ENCODE measurements at regions not wholly inside any gene's neighbourhood (a gene's known extent, or its start where the extent isn't known, plus 50 kb on each side); places are given as distances from the start of the nearest gene placed in this dataset.
"Not testable (repeated sequence)": the region's sequence is repeated elsewhere in the genome, so short reads cannot be mapped to it uniquely, and the experiment has no call there.

- Mint-ChIP-seq H3K27me3 (peaks cover 0 to 16% (median 4%) of the 10 kb centered on the region in 3 donors), H3K36me3 (no peaks in the 10 kb centered on the region), H3K4me1 (no peaks in the 10 kb centered on the region), H3K9me3 (peaks cover 0 to 1% (median 0%) of the 10 kb centered on the region in 7 donors), H3K27ac (no peak overlapping the region), H3K4me3 (no peak overlapping the region)
- ATAC-seq (ENCODE audit: low read depth in 2 of 2) (no peak), DNase-seq (no peak)
Measured at GRCh38 chr9:7510199-7510598, 289.4 kb downstream of the DMAC1 start.

GRCh38 chr9:7509576-7510145 is 289.9 kb downstream of the DMAC1 start:
- DNase-seq (no peak), ATAC-seq (ENCODE audit: low read depth in 2 of 2) (no peak)
- peaks cover 0 to 1% (median 0%) of the 10 kb centered on the region in 7 donors for H3K9me3 Mint-ChIP-seq
- H3K4me1 Mint-ChIP-seq, result no peaks in the 10 kb centered on the region
- peaks cover 2 to 21% (median 7%) of the 10 kb centered on the region in 3 donors for H3K27me3 Mint-ChIP-seq
- no peak overlapping the region for H3K27ac Mint-ChIP-seq
- no peaks in the 10 kb centered on the region for H3K36me3 Mint-ChIP-seq
- no peak overlapping the region for H3K4me3 Mint-ChIP-seq

- no peaks in the 10 kb centered on the region for H3K4me1 Mint-ChIP-seq
- no peak overlapping the region for H3K27ac Mint-ChIP-seq
- H3K36me3 Mint-ChIP-seq, result no peaks in the 10 kb centered on the region
- ATAC-seq (ENCODE audit: low read depth in 2 of 2) (no peak), DNase-seq (no peak)
- H3K4me3 Mint-ChIP-seq, result no peak overlapping the region
- H3K9me3 Mint-ChIP-seq, result peaks cover 0 to 1% (median 0%) of the 10 kb centered on the region in 7 donors
- H3K27me3 Mint-ChIP-seq, result peaks cover 7 to 25% (median 12%) of the 10 kb centered on the region in 3 donors
Measured at GRCh38 chr9:7508516-7508915, 291.1 kb downstream of the DMAC1 start.

GRCh38 chr9:7507566-7508270 is 291.9 kb downstream of the DMAC1 start:
- ATAC-seq (ENCODE audit: low read depth in 2 of 2), result no peak
- no peaks in the 10 kb centered on the region for H3K36me3 Mint-ChIP-seq
- no peak overlapping the region for H3K27ac Mint-ChIP-seq
- peaks cover 7 to 20% (median 12%) of the 10 kb centered on the region in 3 donors for H3K27me3 Mint-ChIP-seq
- DNase-seq, result no peak
- H3K4me3 Mint-ChIP-seq, result no peak overlapping the region
- no peaks in the 10 kb centered on the region for H3K4me1 Mint-ChIP-seq
- H3K9me3 Mint-ChIP-seq, result peaks cover 0 to 1% (median 0%) of the 10 kb centered on the region in 7 donors

- Mint-ChIP-seq H3K4me3 (peak overlapping the region in 1 of 8 donors; percentile 32), H3K4me1 (no peaks in the 10 kb centered on the region), H3K36me3 (no peaks in the 10 kb centered on the region), H3K27me3 (peaks cover 7 to 13% (median 11%) of the 10 kb centered on the region in 3 donors), H3K27ac (no peak overlapping the region), H3K9me3 (peaks cover 0 to 1% (median 0%) of the 10 kb centered on the region in 7 donors)
- ATAC-seq (ENCODE audit: low read depth in 2 of 2) (no peak), DNase-seq (no peak)
Measured at GRCh38 chr9:7507026-7507425, 292.6 kb downstream of the DMAC1 start.

GRCh38 chr9:7500521-7500920 is 299.1 kb downstream of the DMAC1 start:
- Mint-ChIP-seq H3K9me3 (peaks cover 0 to 12% (median 0%) of the 10 kb centered on the region in 7 donors), H3K36me3 (no peaks in the 10 kb centered on the region), H3K4me1 (no peaks in the 10 kb centered on the region), H3K4me3 (no peak overlapping the region), H3K27ac (no peak overlapping the region), H3K27me3 (peaks cover 11 to 27% (median 19%) of the 10 kb centered on the region in 3 donors)
- DNase-seq (no peak), ATAC-seq (ENCODE audit: low read depth in 2 of 2) (no peak)

- H3K4me1 Mint-ChIP-seq, result no peaks in the 10 kb centered on the region
- H3K27ac Mint-ChIP-seq, result no peak overlapping the region
- H3K4me3 Mint-ChIP-seq, result no peak overlapping the region
- H3K9me3 Mint-ChIP-seq, result peaks cover 0 to 4% (median 0%) of the 10 kb centered on the region in 7 donors
- no peaks in the 10 kb centered on the region for H3K36me3 Mint-ChIP-seq
- no peak for ATAC-seq (ENCODE audit: low read depth in 2 of 2)
- no peak for DNase-seq
- H3K27me3 Mint-ChIP-seq, result peaks cover 0 to 8% (median 4%) of the 10 kb centered on the region in 3 donors
Measured at GRCh38 chr9:7491641-7492040, 307.9 kb downstream of the DMAC1 start.

GRCh38 chr9:7490317-7491108 is 309.1 kb downstream of the DMAC1 start:
- H3K27me3 Mint-ChIP-seq, result peaks cover 0 to under 1% (median under 1%) of the 10 kb centered on the region in 3 donors
- no peak for DNase-seq
- no peaks in the 10 kb centered on the region for H3K4me1 Mint-ChIP-seq
- no peaks in the 10 kb centered on the region for H3K36me3 Mint-ChIP-seq
- no peak overlapping the region for H3K4me3 Mint-ChIP-seq
- H3K9me3 Mint-ChIP-seq, result peaks cover 0 to 2% (median 0%) of the 10 kb centered on the region in 7 donors
- no peak overlapping the region for H3K27ac Mint-ChIP-seq
- ATAC-seq (ENCODE audit: low read depth in 2 of 2), result no peak

GRCh38 chr9:7489036-7489435 is 310.5 kb downstream of the DMAC1 start:
- H3K27me3 Mint-ChIP-seq, result no peaks in the 10 kb centered on the region
- H3K9me3 Mint-ChIP-seq, result peaks cover 0 to 2% (median 0%) of the 10 kb centered on the region in 7 donors
- no peaks in the 10 kb centered on the region for H3K4me1 Mint-ChIP-seq
- H3K4me3 Mint-ChIP-seq, result no peak overlapping the region
- DNase-seq (no peak), ATAC-seq (ENCODE audit: low read depth in 2 of 2) (no peak)
- H3K36me3 Mint-ChIP-seq, result no peaks in the 10 kb centered on the region
- H3K27ac Mint-ChIP-seq, result no peak overlapping the region

GRCh38 chr9:7484014-7484413 is 315.6 kb downstream of the DMAC1 start:
- not testable (repeated sequence) for H3K27ac Mint-ChIP-seq; H3K36me3 Mint-ChIP-seq; ATAC-seq (ENCODE audit: low read depth in 2 of 2); DNase-seq; H3K4me3 Mint-ChIP-seq; H3K9me3 Mint-ChIP-seq; H3K4me1 Mint-ChIP-seq
- peaks cover 12 to 20% (median 18%) of the 10 kb centered on the region in 3 donors for H3K27me3 Mint-ChIP-seq

GRCh38 chr9:7481570-7481969 is 318.0 kb downstream of the DMAC1 start:
- Mint-ChIP-seq H3K4me3 (no peak overlapping the region), H3K9me3 (peaks cover 0 to 4% (median under 1%) of the 10 kb centered on the region in 7 donors), H3K27me3 (peaks cover 13 to 20% (median 18%) of the 10 kb centered on the region in 3 donors), H3K27ac (no peak overlapping the region), H3K36me3 (no peaks in the 10 kb centered on the region), H3K4me1 (no peaks in the 10 kb centered on the region)
- DNase-seq (no peak), ATAC-seq (ENCODE audit: low read depth in 2 of 2) (no peak)

GRCh38 chr9:7479300-7479699 is 320.3 kb downstream of the DMAC1 start:
- Mint-ChIP-seq H3K4me1 (no peaks in the 10 kb centered on the region), H3K4me3 (no peak overlapping the region), H3K9me3 (peaks cover 0 to 4% (median 1%) of the 10 kb centered on the region in 7 donors), H3K36me3 (no peaks in the 10 kb centered on the region), H3K27ac (peak overlapping the region in 1 of 6 donors; percentile 4), H3K27me3 (peaks cover 13 to 20% (median 18%) of the 10 kb centered on the region in 3 donors)
- ATAC-seq (ENCODE audit: low read depth in 2 of 2) (no peak), DNase-seq (no peak)

- H3K27ac Mint-ChIP-seq, result no peak overlapping the region
- peaks cover 0 to 4% (median 1%) of the 10 kb centered on the region in 7 donors for H3K9me3 Mint-ChIP-seq
- H3K4me1 Mint-ChIP-seq, result no peaks in the 10 kb centered on the region
- H3K4me3 Mint-ChIP-seq, result no peak overlapping the region
- peaks cover 13 to 20% (median 18%) of the 10 kb centered on the region in 3 donors for H3K27me3 Mint-ChIP-seq
- no peak for ATAC-seq (ENCODE audit: low read depth in 2 of 2)
- H3K36me3 Mint-ChIP-seq, result no peaks in the 10 kb centered on the region
- DNase-seq, result no peak
Measured at GRCh38 chr9:7478646-7479045, 320.9 kb downstream of the DMAC1 start.

All from naive B cell (primary cell).